Endothelial cell of umbilical vein (primary cell): ENCODE measurements at regions not wholly inside any gene's neighbourhood (a gene's known extent, or its start where the extent isn't known, plus 50 kb on each side); places are given as distances from the start of the nearest gene placed in this dataset.

Source experiments
- BruUV-seq: library from RNA; stranded (reverse); fragments of 400-500 nt; replicated peaks from 2 replicates; lab custom pipeline; 2021; lab: Mats Ljungman, UMichigan
- CTCF ChIA-PET: fragments of 300-600, 350-600 bp; sonication (Branson Sonifier 250); formaldehyde crosslinking; loops from one replicate; lab custom pipeline; 2021; ENCODE audit warnings: antibody characterized with exemption, inconsistent platforms; lab: Charles Lee
- POLR2A ChIA-PET: fragments of 300-600, 350-600 bp; sonication (Branson Sonifier 250); formaldehyde crosslinking; loops from one replicate; lab custom pipeline; 2021; ENCODE audit warnings: antibody characterized with exemption, inconsistent platforms; lab: Charles Lee
- DNase-seq: peaks from one replicate; pipeline ENCODE4 v3.0.0-alpha.2; 2011; ENCODE audit warnings: low read depth, low spot score
- FAIRE-seq: peaks from 2 replicates; lab custom pipeline; 2011; peaks lifted over from hg19 to GRCh38; lab: Jason Lieb, UNC
- H2AFZ ChIP-seq: 2 replicates; pipeline ENCODE4 v1.6.0; 2012; ENCODE audit warnings: low read depth, low read length, control low read depth, inconsistent platforms
- H3K27ac ChIP-seq: 2 replicates; pipeline ENCODE4 v1.5.1; 2011; ENCODE audit warnings: low read depth, mild to moderate bottlenecking, control low read depth, low read length, moderate library complexity; ENCODE audit not compliant: insufficient read depth
- H3K27me3 ChIP-seq, 2 experiments: 2 replicates each; pipeline versions ENCODE4 v1.6.0 to v1.6.1; 2011; ENCODE audit warnings: low read length in 2 of 2, mixed read lengths in 1 of 2; ENCODE audit not compliant: control insufficient read depth in 2 of 2, insufficient read depth in 2 of 2
- H3K36me3 ChIP-seq, 2 experiments: 2 replicates in 1 of 2; 3 replicates in 1 of 2; pipeline ENCODE4 v1.5.1; 2011; ENCODE audit warnings: low read length in 2 of 2, mild to moderate bottlenecking in 1 of 2, moderate library complexity in 1 of 2; ENCODE audit not compliant: control insufficient read depth in 2 of 2, insufficient read depth in 2 of 2; ENCODE audit errors: extremely low read depth in 1 of 2
- H3K4me1 ChIP-seq: 3 replicates; pipeline ENCODE4 v1.5.1; 2011; ENCODE audit warnings: mild to moderate bottlenecking, low read length; ENCODE audit not compliant: control insufficient read depth, insufficient read depth; ENCODE audit errors: extremely low read depth
- H3K4me2 ChIP-seq: 2 replicates; pipeline ENCODE4 v1.6.1; 2011; ENCODE audit warnings: low read length, control low read depth, mixed read lengths; ENCODE audit not compliant: insufficient read depth
- H3K4me3 ChIP-seq, 3 experiments: fragments of 200-600 bp in 1 of 3; sonication (generic), shearing (Covaris generic) in 1 of 3; replicated peaks in 1 of 3; 2 replicates each; pipeline ENCODE4 v1.5.1; 2011 to 2016; ENCODE audit warnings: control low read depth in 3 of 3, low read length in 3 of 3, mild to moderate bottlenecking in 2 of 3, inconsistent platforms in 1 of 3, low read depth in 1 of 3, moderate library complexity in 1 of 3; ENCODE audit not compliant: insufficient read depth in 1 of 3
- H3K79me2 ChIP-seq: 2 replicates; pipeline ENCODE4 v1.6.0; 2012; ENCODE audit warnings: low read length, inconsistent platforms; ENCODE audit not compliant: control insufficient read depth, insufficient read depth
- H3K9ac ChIP-seq: replicated peaks from 2 replicates; pipeline ENCODE3; 2011; ENCODE audit warnings: low read length, control low read depth; ENCODE audit not compliant: insufficient read depth; ENCODE audit errors: extremely low read depth
- H3K9me1 ChIP-seq: replicated peaks from 3 replicates; pipeline ENCODE4 v1.6.0; 2011; ENCODE audit warnings: mild to moderate bottlenecking, low read length; ENCODE audit not compliant: control insufficient read depth, insufficient read depth; ENCODE audit errors: extremely low read depth
- H3K9me3 ChIP-seq: replicated peaks from 2 replicates; pipeline ENCODE4 v1.5.1; 2012; ENCODE audit warnings: low read length, inconsistent platforms; ENCODE audit not compliant: control insufficient read depth, insufficient read depth
- H4K20me1 ChIP-seq: replicated peaks from 2 replicates; pipeline ENCODE3; 2011; ENCODE audit warnings: mild to moderate bottlenecking, low read length; ENCODE audit not compliant: control insufficient read depth, insufficient read depth; ENCODE audit errors: extremely low read depth
- CTCF ChIP-seq, 2 donors: IDR thresholded peaks; 1 replicate in 1 of 2; 2 replicates in 1 of 2; pipeline ENCODE4 v1.5.1; 2011; ENCODE audit warnings: low read length in 2 of 2, mild to moderate bottlenecking in 2 of 2, moderate library complexity in 2 of 2, control low read depth in 1 of 2, inconsistent platforms in 1 of 2, low read depth in 1 of 2; ENCODE audit not compliant: insufficient read depth in 1 of 2; ENCODE audit errors: extremely low read depth in 1 of 2
- EZH2 ChIP-seq: IDR thresholded peaks from 2 replicates; pipeline ENCODE4 v1.6.1; 2012; ENCODE audit warnings: borderline replicate concordance, low read depth, mild to moderate bottlenecking, moderate library complexity, low read length, inconsistent platforms; ENCODE audit not compliant: severe bottlenecking
- FOS ChIP-seq: IDR thresholded peaks from 2 replicates; pipeline ENCODE4 v1.6.1; 2011; ENCODE audit warnings: mild to moderate bottlenecking, low read length, moderate library complexity, borderline replicate concordance; ENCODE audit not compliant: insufficient read depth
- GATA2 ChIP-seq: IDR thresholded peaks from 2 replicates; pipeline ENCODE4 v1.7.0; 2011; ENCODE audit warnings: low read depth, mild to moderate bottlenecking, moderate library complexity, mixed read lengths, low read length; ENCODE audit not compliant: insufficient read length, insufficient read depth
- JUN ChIP-seq: IDR thresholded peaks from 2 replicates; pipeline ENCODE4 v1.6.1; 2011; ENCODE audit warnings: borderline replicate concordance, low read depth; ENCODE audit not compliant: insufficient read length, insufficient read depth
- MAX ChIP-seq: IDR thresholded peaks from 2 replicates; pipeline ENCODE4 v1.6.1; 2011; ENCODE audit not compliant: insufficient read depth, insufficient read length
- MYC ChIP-seq: IDR thresholded peaks from one replicate; pipeline ENCODE4 v1.6.1; 2011; ENCODE audit warnings: mild to moderate bottlenecking, low read depth, low read length
- POLR2A ChIP-seq: IDR thresholded peaks from 2 replicates; pipeline ENCODE4 v1.6.1; 2012; ENCODE audit warnings: low read depth, mild to moderate bottlenecking, control low read depth, low read length
- POLR2AphosphoS5 ChIP-seq: IDR thresholded peaks from 2 replicates; pipeline ENCODE4 v1.6.1; 2012; ENCODE audit warnings: low read depth, mild to moderate bottlenecking, control low read depth, low read length, moderate library complexity; ENCODE audit not compliant: insufficient read depth
- dilution Hi-C: fragments of 300-500 bp; cut with MboI; formaldehyde crosslinking; loops from one replicate; pipeline ENCODE4 v1.15.0; 2019; ENCODE audit warnings: low sequenced_read_pairs; ENCODE audit not compliant: extremely low pct_ligation_motif_present
- intact Hi-C: fragments of 100-400 bp; cut with micrococcal nuclease; formaldehyde crosslinking; loops from one replicate; pipeline ENCODE4 v1.10.0; 2022

- H3K4me1 ChIP-seq: no peaks in the 10 kb centered on the region
- no peak overlapping the region for H3K4me2 ChIP-seq
- ChIA-PET CTCF (no interaction called here), POLR2A (no interaction called here)
- no peak overlapping the region for H3K9ac ChIP-seq
- H3K4me3 ChIP-seq: no peak overlapping the region
- DNase-seq (no peak), FAIRE-seq (no peak)
- no peak overlapping the region for H3K27ac ChIP-seq
- H2AFZ ChIP-seq: no peak overlapping the region
- H3K79me2 ChIP-seq: no peaks in the 10 kb centered on the region
- dilution Hi-C loops (no loop called here), intact Hi-C loops (no loop called here)
- H4K20me1 ChIP-seq: no peaks in the 10 kb centered on the region
- TF ChIP-seq EZH2: no peak
- TF ChIP-seq CTCF (IDR thresholded peaks at IDR 0.05; ENCODE audit: extremely low read depth in 1 of 2, insufficient read depth in 1 of 2, low read depth in 1 of 2, low read length in 2 of 2): no peak
- no peak for TF ChIP-seq JUN
- no peak for TF ChIP-seq POLR2AphosphoS5
- TF ChIP-seq MAX: no peak
- no peak for TF ChIP-seq MYC
- no peak for TF ChIP-seq FOS
- no peak for TF ChIP-seq GATA2
- no peak for TF ChIP-seq POLR2A
- H3K9me1 ChIP-seq: no peaks in the 10 kb centered on the region
- peaks cover 0 to 2% of the 10 kb centered on the region in 2 experiments for H3K27me3 ChIP-seq
- no TSS peak for BruUV-seq
- no peaks in the 10 kb centered on the region for H3K36me3 ChIP-seq
- no peaks in the 10 kb centered on the region for H3K9me3 ChIP-seq
These were observed 108.4 kb upstream of the DPH6 start for GRCh38 chr15:35654332-35654731.
